ENCODE measurements at regions not wholly inside any gene's neighbourhood (a gene's known extent, or its start where the extent isn't known, plus 50 kb on each side); places are given as distances from the start of the nearest gene placed in this dataset.

- Mint-ChIP-seq H3K4me1 (no peaks in the 10 kb centered on the region), H3K36me3 (no peaks in the 10 kb centered on the region), H3K4me3 (no peak overlapping the region), H3K27me3 (peaks cover 27% of the 10 kb centered on the region), H3K27ac (no peak overlapping the region), H3K9me3 (ENCODE audit: low read depth) (no peaks in the 10 kb centered on the region)
- CTCF ChIA-PET, result no interaction called here
- DNase-seq (no peak), ATAC-seq (no peak)
These were observed 65.5 kb upstream of the NPHP3 start for GRCh38 chr3:132787616-132788300.

- Mint-ChIP-seq H3K27me3 (peaks cover 27% of the 10 kb centered on the region), H3K4me1 (peaks cover under 1% of the 10 kb centered on the region), H3K27ac (no peak overlapping the region), H3K36me3 (no peaks in the 10 kb centered on the region), H3K9me3 (ENCODE audit: low read depth) (no peaks in the 10 kb centered on the region), H3K4me3 (no peak overlapping the region)
- DNase-seq, result no peak
- CTCF ChIA-PET, result no interaction called here
- no peak for ATAC-seq
These were observed 64.7 kb upstream of the NPHP3 start for GRCh38 chr3:132786890-132787289.

- Mint-ChIP-seq H3K4me1 (peaks cover 1% of the 10 kb centered on the region), H3K4me3 (no peak overlapping the region), H3K9me3 (ENCODE audit: low read depth) (no peaks in the 10 kb centered on the region), H3K36me3 (no peaks in the 10 kb centered on the region), H3K27ac (no peak overlapping the region), H3K27me3 (peaks cover 22% of the 10 kb centered on the region)
- ATAC-seq (no peak), DNase-seq (no peak)
- CTCF ChIA-PET, result no interaction called here
These were observed 63.1 kb upstream of the NPHP3 start for GRCh38 chr3:132785292-132785691.

- H3K27me3 Mint-ChIP-seq, result peaks cover 25% of the 10 kb centered on the region
- H3K4me3 Mint-ChIP-seq, result no peak overlapping the region
- H3K4me1 Mint-ChIP-seq, result peaks cover 1% of the 10 kb centered on the region
- no peak overlapping the region for H3K27ac Mint-ChIP-seq
- ATAC-seq (no peak), DNase-seq (no peak)
- no peaks in the 10 kb centered on the region for H3K9me3 Mint-ChIP-seq (ENCODE audit: low read depth)
- no peaks in the 10 kb centered on the region for H3K36me3 Mint-ChIP-seq
- CTCF ChIA-PET, result no interaction called here
These were observed 62.4 kb upstream of the NPHP3 start for GRCh38 chr3:132784502-132785025.

- Mint-ChIP-seq H3K4me1 (peaks cover 1% of the 10 kb centered on the region), H3K9me3 (ENCODE audit: low read depth) (no peaks in the 10 kb centered on the region), H3K27ac (no peak overlapping the region), H3K27me3 (peaks cover 28% of the 10 kb centered on the region), H3K36me3 (no peaks in the 10 kb centered on the region), H3K4me3 (no peak overlapping the region)
- ATAC-seq (no peak), DNase-seq (no peak)
- CTCF ChIA-PET, result no interaction called here
These were observed 60.9 kb upstream of the NPHP3 start for GRCh38 chr3:132783152-132783551.

- ATAC-seq, result no peak
- Mint-ChIP-seq H3K36me3 (no peaks in the 10 kb centered on the region), H3K4me3 (no peak overlapping the region), H3K4me1 (peaks cover 1% of the 10 kb centered on the region), H3K9me3 (ENCODE audit: low read depth) (no peaks in the 10 kb centered on the region), H3K27me3 (peaks cover 23% of the 10 kb centered on the region), H3K27ac (no peak overlapping the region)
- CTCF ChIA-PET, result no interaction called here
- DNase-seq, result no peak
These were observed 59.7 kb upstream of the NPHP3 start for GRCh38 chr3:132781922-132782321.

GRCh38 chr3:132777171-132777570, 55.0 kb upstream of the NPHP3 start:
- CTCF ChIA-PET, result no interaction called here
- H3K9me3 Mint-ChIP-seq (ENCODE audit: low read depth), result no peaks in the 10 kb centered on the region
- no peaks in the 10 kb centered on the region for H3K36me3 Mint-ChIP-seq
- ATAC-seq, result no peak
- no peak overlapping the region for H3K4me3 Mint-ChIP-seq
- H3K27ac Mint-ChIP-seq, result no peak overlapping the region
- H3K4me1 Mint-ChIP-seq, result peaks cover 15% of the 10 kb centered on the region
- peaks cover 11% of the 10 kb centered on the region for H3K27me3 Mint-ChIP-seq
- no peak for DNase-seq

- Mint-ChIP-seq H3K27ac (no peak overlapping the region), H3K9me3 (ENCODE audit: low read depth) (no peaks in the 10 kb centered on the region), H3K36me3 (no peaks in the 10 kb centered on the region), H3K27me3 (peaks cover 7% of the 10 kb centered on the region), H3K4me3 (no peak overlapping the region), H3K4me1 (peaks cover 22% of the 10 kb centered on the region)
- ATAC-seq (peak; percentile 36), DNase-seq (no peak)
- CTCF ChIA-PET, result no interaction called here
These were observed 50.9 kb upstream of the NPHP3 start for GRCh38 chr3:132773071-132773619.

- no peak overlapping the region for H3K4me3 Mint-ChIP-seq
- ATAC-seq (no peak), DNase-seq (no peak)
- H3K9me3 Mint-ChIP-seq (ENCODE audit: low read depth), result no peaks in the 10 kb centered on the region
- CTCF ChIA-PET, result no interaction called here
- H3K27me3 Mint-ChIP-seq, result peaks cover 7% of the 10 kb centered on the region
- peaks cover 22% of the 10 kb centered on the region for H3K4me1 Mint-ChIP-seq
- H3K27ac Mint-ChIP-seq, result no peak overlapping the region
- no peaks in the 10 kb centered on the region for H3K36me3 Mint-ChIP-seq
These were observed 50.0 kb upstream of the NPHP3 start for GRCh38 chr3:132772252-132772651.

Data from activated CD8-positive, alpha-beta memory T cell treated with anti-CD3 and anti-CD28 coated beads, Interleukin-2, amount 10 ng/mL, durations not matched to agents 7 days and 5 days (primary cell).